ENCODE measurements at regions not wholly inside any gene's neighbourhood (a gene's known extent, or its start where the extent isn't known, plus 50 kb on each side); places are given as distances from the start of the nearest gene placed in this dataset.

DNA sequence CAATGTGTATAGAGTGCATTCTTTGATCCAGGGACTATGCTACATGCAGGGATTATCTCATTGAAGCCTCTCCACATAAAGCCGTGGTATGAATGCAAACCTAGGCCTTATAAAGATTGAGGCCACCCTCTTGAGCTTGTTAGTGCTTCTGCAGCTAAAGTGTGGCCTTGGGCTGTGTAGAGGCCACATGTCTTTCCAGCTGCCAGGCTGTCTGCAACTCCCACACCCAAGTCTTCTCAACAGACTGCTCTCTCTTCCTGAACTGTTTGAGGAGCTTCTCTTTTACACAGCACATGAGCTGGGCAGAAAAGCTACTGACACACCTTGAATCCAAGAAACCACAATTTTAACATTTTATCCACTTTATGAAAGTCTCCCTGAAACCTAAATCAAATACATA lies 119.2 kb upstream of the MEX3C start:
- H2BK15ac ChIP-seq (ENCODE audit: low read length), result no peak overlapping the region
- H3K36me3 ChIP-seq (ENCODE audit: control insufficient read depth in 2 of 4, insufficient read depth in 4 of 4, low read length in 3 of 4), result no peaks in the 10 kb centered on the region
- H3K79me2 ChIP-seq (ENCODE audit: control insufficient read depth in 1 of 2, insufficient read depth in 2 of 2, low read length in 2 of 2), result no peaks in the 10 kb centered on the region
- no peak overlapping the region for H2AK5ac ChIP-seq (ENCODE audit: low read depth, low read length)
- no peak overlapping the region for H2AFZ ChIP-seq (ENCODE audit: low read length)
- peak overlapping the region; percentile 18 for H4K91ac ChIP-seq (replicated peaks; ENCODE audit: insufficient read length, low read length)
- no peak overlapping the region for H3K9ac ChIP-seq (replicated peaks in 1 of 4; ENCODE audit: extremely low read depth in 1 of 4, low read depth in 3 of 4, low read length in 3 of 4)
- H4K20me1 ChIP-seq (replicated peaks in 1 of 2; ENCODE audit: control insufficient read depth in 1 of 2, insufficient read depth in 2 of 2, low read length in 2 of 2), result no peaks in the 10 kb centered on the region
- ChIA-PET CTCF (ENCODE audit: partially characterized antibody) (interaction anchor here (1.2 kb wide), 1 partner anchor 38 kb away, joined by 4 read pairs; no protein-coding TSS in a partner anchor), POLR2A (ENCODE audit: partially characterized antibody) (no interaction called here)
- no peak overlapping the region for H3K14ac ChIP-seq (ENCODE audit: insufficient read length)
- no peak overlapping the region for H3K23ac ChIP-seq (ENCODE audit: insufficient read length)
- H3K23me2 ChIP-seq (ENCODE audit: low read depth, low read length), result no peaks in the 10 kb centered on the region
- H2BK120ac ChIP-seq (replicated peaks; ENCODE audit: low read depth, low read length), result no peak overlapping the region
- H3K4me3 ChIP-seq (ENCODE audit: extremely low read depth in 1 of 4, insufficient read depth in 2 of 4, low read depth in 3 of 4, low read length in 4 of 4), result no peak overlapping the region
- FAIRE-seq (no peak), DNase-seq (ENCODE audit: low read depth in 1 of 2, low spot score in 2 of 2) (no peak)
- TF ChIP-seq FOSL1 (IDR thresholded peaks at IDR 0.05; ENCODE audit: insufficient read depth, low read depth, low read length), result no peak
- H2BK5ac ChIP-seq (ENCODE audit: low read depth, low read length), result no peak overlapping the region
- no peak overlapping the region for H3K18ac ChIP-seq (ENCODE audit: extremely low read depth, low read length)
- no peaks in the 10 kb centered on the region for H3K79me1 ChIP-seq (ENCODE audit: low read depth, low read length)
- H3K4ac ChIP-seq (replicated peaks; ENCODE audit: insufficient read length, low read depth, low read length), result no peak overlapping the region
- H3K4me1 ChIP-seq (replicated peaks in 1 of 4; ENCODE audit: control insufficient read depth in 3 of 4, insufficient read depth in 4 of 4, low read length in 3 of 4), result peaks cover 0 to 7% (median 0%) of the 10 kb centered on the region in 4 experiments; a peak in 2 of 7 replicates
- no peak overlapping the region for H4K5ac ChIP-seq (ENCODE audit: insufficient read length, low read depth, low read length)
- H2BK20ac ChIP-seq (ENCODE audit: low read length), result no peak overlapping the region
- no peak overlapping the region for H3K56ac ChIP-seq (replicated peaks; ENCODE audit: insufficient read length, low read depth, low read length)
- H3K4me2 ChIP-seq (ENCODE audit: insufficient read depth in 1 of 2, low read depth in 2 of 2, low read length in 2 of 2), result no peak overlapping the region
- no peak overlapping the region for H3K27ac ChIP-seq (ENCODE audit: low read depth, low read length)
- peaks cover 0 to 2% of the 10 kb centered on the region in 2 experiments; a peak in 1 of 4 replicates for H3K9me3 ChIP-seq (ENCODE audit: insufficient read depth in 2 of 2, low read depth in 1 of 2, low read length in 1 of 2)
- H4K8ac ChIP-seq (ENCODE audit: extremely low read depth, insufficient read depth, low read length), result no peak overlapping the region
- WGBS, 2 experiments (ENCODE audit: extremely low coverage in 1 of 2, insufficient coverage in 1 of 2, insufficient read length in 1 of 2, insufficient replicate concordance in 2 of 2, low coverage in 1 of 2, low lambda C conversion rate in 2 of 2, missing lambda C conversion rate in 1 of 2), result 92% methylated on average over 1 of the region's 1 CpG; no CpG with 5 or more reads in 1 of the 2 experiments
- H2BK12ac ChIP-seq (ENCODE audit: low read depth, low read length), result no peak overlapping the region
- no peaks in the 10 kb centered on the region for H3K27me3 ChIP-seq (replicated peaks in 1 of 4; ENCODE audit: control insufficient read depth in 3 of 4, extremely low read depth in 1 of 4, insufficient read depth in 3 of 4, low read length in 3 of 4)
